Endothelial cell of umbilical vein (primary cell): ENCODE measurements at regions not wholly inside any gene's neighbourhood (a gene's known extent, or its start where the extent isn't known, plus 50 kb on each side); places are given as distances from the start of the nearest gene placed in this dataset.

ENCODE experiments used
- BruUV-seq: library from RNA; stranded (reverse); fragments of 400-500 nt; replicated peaks from 2 replicates; lab custom pipeline; 2021; lab: Mats Ljungman, UMichigan
- CTCF ChIA-PET: fragments of 300-600, 350-600 bp; sonication (Branson Sonifier 250); formaldehyde crosslinking; loops from one replicate; lab custom pipeline; 2021; ENCODE audit warnings: antibody characterized with exemption, inconsistent platforms; lab: Charles Lee
- POLR2A ChIA-PET: fragments of 300-600, 350-600 bp; sonication (Branson Sonifier 250); formaldehyde crosslinking; loops from one replicate; lab custom pipeline; 2021; ENCODE audit warnings: antibody characterized with exemption, inconsistent platforms; lab: Charles Lee
- DNase-seq: peaks from one replicate; pipeline ENCODE4 v3.0.0-alpha.2; 2011; ENCODE audit warnings: low read depth, low spot score
- FAIRE-seq: peaks from 2 replicates; lab custom pipeline; 2011; peaks lifted over from hg19 to GRCh38; lab: Jason Lieb, UNC
- H2AFZ ChIP-seq: 2 replicates; pipeline ENCODE4 v1.6.0; 2012; ENCODE audit warnings: low read depth, low read length, control low read depth, inconsistent platforms
- H3K27ac ChIP-seq: 2 replicates; pipeline ENCODE4 v1.5.1; 2011; ENCODE audit warnings: low read depth, mild to moderate bottlenecking, control low read depth, low read length, moderate library complexity; ENCODE audit not compliant: insufficient read depth
- H3K27me3 ChIP-seq, 2 experiments: 2 replicates each; pipeline versions ENCODE4 v1.6.0 to v1.6.1; 2011; ENCODE audit warnings: low read length in 2 of 2, mixed read lengths in 1 of 2; ENCODE audit not compliant: control insufficient read depth in 2 of 2, insufficient read depth in 2 of 2
- H3K36me3 ChIP-seq, 2 experiments: 2 replicates in 1 of 2; 3 replicates in 1 of 2; pipeline ENCODE4 v1.5.1; 2011; ENCODE audit warnings: low read length in 2 of 2, mild to moderate bottlenecking in 1 of 2, moderate library complexity in 1 of 2; ENCODE audit not compliant: control insufficient read depth in 2 of 2, insufficient read depth in 2 of 2; ENCODE audit errors: extremely low read depth in 1 of 2
- H3K4me1 ChIP-seq: 3 replicates; pipeline ENCODE4 v1.5.1; 2011; ENCODE audit warnings: mild to moderate bottlenecking, low read length; ENCODE audit not compliant: control insufficient read depth, insufficient read depth; ENCODE audit errors: extremely low read depth
- H3K4me2 ChIP-seq: 2 replicates; pipeline ENCODE4 v1.6.1; 2011; ENCODE audit warnings: low read length, control low read depth, mixed read lengths; ENCODE audit not compliant: insufficient read depth
- H3K4me3 ChIP-seq, 3 experiments: fragments of 200-600 bp in 1 of 3; sonication (generic), shearing (Covaris generic) in 1 of 3; replicated peaks in 1 of 3; 2 replicates each; pipeline ENCODE4 v1.5.1; 2011 to 2016; ENCODE audit warnings: control low read depth in 3 of 3, low read length in 3 of 3, mild to moderate bottlenecking in 2 of 3, inconsistent platforms in 1 of 3, low read depth in 1 of 3, moderate library complexity in 1 of 3; ENCODE audit not compliant: insufficient read depth in 1 of 3
- H3K79me2 ChIP-seq: 2 replicates; pipeline ENCODE4 v1.6.0; 2012; ENCODE audit warnings: low read length, inconsistent platforms; ENCODE audit not compliant: control insufficient read depth, insufficient read depth
- H3K9ac ChIP-seq: replicated peaks from 2 replicates; pipeline ENCODE3; 2011; ENCODE audit warnings: low read length, control low read depth; ENCODE audit not compliant: insufficient read depth; ENCODE audit errors: extremely low read depth
- H3K9me1 ChIP-seq: replicated peaks from 3 replicates; pipeline ENCODE4 v1.6.0; 2011; ENCODE audit warnings: mild to moderate bottlenecking, low read length; ENCODE audit not compliant: control insufficient read depth, insufficient read depth; ENCODE audit errors: extremely low read depth
- H3K9me3 ChIP-seq: replicated peaks from 2 replicates; pipeline ENCODE4 v1.5.1; 2012; ENCODE audit warnings: low read length, inconsistent platforms; ENCODE audit not compliant: control insufficient read depth, insufficient read depth
- H4K20me1 ChIP-seq: replicated peaks from 2 replicates; pipeline ENCODE3; 2011; ENCODE audit warnings: mild to moderate bottlenecking, low read length; ENCODE audit not compliant: control insufficient read depth, insufficient read depth; ENCODE audit errors: extremely low read depth
- CTCF ChIP-seq, 2 donors: IDR thresholded peaks; 1 replicate in 1 of 2; 2 replicates in 1 of 2; pipeline ENCODE4 v1.5.1; 2011; ENCODE audit warnings: low read length in 2 of 2, mild to moderate bottlenecking in 2 of 2, moderate library complexity in 2 of 2, control low read depth in 1 of 2, inconsistent platforms in 1 of 2, low read depth in 1 of 2; ENCODE audit not compliant: insufficient read depth in 1 of 2; ENCODE audit errors: extremely low read depth in 1 of 2
- EZH2 ChIP-seq: IDR thresholded peaks from 2 replicates; pipeline ENCODE4 v1.6.1; 2012; ENCODE audit warnings: borderline replicate concordance, low read depth, mild to moderate bottlenecking, moderate library complexity, low read length, inconsistent platforms; ENCODE audit not compliant: severe bottlenecking
- FOS ChIP-seq: IDR thresholded peaks from 2 replicates; pipeline ENCODE4 v1.6.1; 2011; ENCODE audit warnings: mild to moderate bottlenecking, low read length, moderate library complexity, borderline replicate concordance; ENCODE audit not compliant: insufficient read depth
- GATA2 ChIP-seq: IDR thresholded peaks from 2 replicates; pipeline ENCODE4 v1.7.0; 2011; ENCODE audit warnings: low read depth, mild to moderate bottlenecking, moderate library complexity, mixed read lengths, low read length; ENCODE audit not compliant: insufficient read length, insufficient read depth
- JUN ChIP-seq: IDR thresholded peaks from 2 replicates; pipeline ENCODE4 v1.6.1; 2011; ENCODE audit warnings: borderline replicate concordance, low read depth; ENCODE audit not compliant: insufficient read length, insufficient read depth
- MAX ChIP-seq: IDR thresholded peaks from 2 replicates; pipeline ENCODE4 v1.6.1; 2011; ENCODE audit not compliant: insufficient read depth, insufficient read length
- MYC ChIP-seq: IDR thresholded peaks from one replicate; pipeline ENCODE4 v1.6.1; 2011; ENCODE audit warnings: mild to moderate bottlenecking, low read depth, low read length
- POLR2A ChIP-seq: IDR thresholded peaks from 2 replicates; pipeline ENCODE4 v1.6.1; 2012; ENCODE audit warnings: low read depth, mild to moderate bottlenecking, control low read depth, low read length
- POLR2AphosphoS5 ChIP-seq: IDR thresholded peaks from 2 replicates; pipeline ENCODE4 v1.6.1; 2012; ENCODE audit warnings: low read depth, mild to moderate bottlenecking, control low read depth, low read length, moderate library complexity; ENCODE audit not compliant: insufficient read depth
- dilution Hi-C: fragments of 300-500 bp; cut with MboI; formaldehyde crosslinking; loops from one replicate; pipeline ENCODE4 v1.15.0; 2019; ENCODE audit warnings: low sequenced_read_pairs; ENCODE audit not compliant: extremely low pct_ligation_motif_present
- intact Hi-C: fragments of 100-400 bp; cut with micrococcal nuclease; formaldehyde crosslinking; loops from one replicate; pipeline ENCODE4 v1.10.0; 2022

- Histone ChIP-seq H3K4me1 (no peaks in the 10 kb centered on the region), H3K36me3 (no peaks in the 10 kb centered on the region), H3K79me2 (no peaks in the 10 kb centered on the region), H3K9me3 (no peaks in the 10 kb centered on the region), H3K27me3 (peaks cover 8 to 13% of the 10 kb centered on the region in 2 experiments), H3K27ac (no peak overlapping the region), H2AFZ (no peak overlapping the region), H4K20me1 (no peaks in the 10 kb centered on the region), H3K9ac (no peak overlapping the region), H3K4me3 (no peak overlapping the region), H3K9me1 (no peaks in the 10 kb centered on the region), H3K4me2 (no peak overlapping the region)
- intact Hi-C loops, result no loop called here
- TF ChIP-seq CTCF (IDR thresholded peaks at IDR 0.05; ENCODE audit: extremely low read depth in 1 of 2, insufficient read depth in 1 of 2, low read depth in 1 of 2, low read length in 2 of 2) (no peak), GATA2 (no peak), MAX (no peak), EZH2 (no peak), MYC (no peak), FOS (no peak), POLR2A (no peak), JUN (no peak), POLR2AphosphoS5 (no peak)
- FAIRE-seq (no peak), DNase-seq (no peak)
- dilution Hi-C loops, result no loop called here
- no TSS peak for BruUV-seq
- ChIA-PET CTCF (no interaction called here), POLR2A (no interaction called here)
These were observed 302.3 kb downstream of the HIVEP2 start for GRCh38 chr6:142642651-142643050.
